ENCODE measurements at regions not wholly inside any gene's neighbourhood (a gene's known extent, or its start where the extent isn't known, plus 50 kb on each side); places are given as distances from the start of the nearest gene placed in this dataset.

- Histone ChIP-seq H3K27ac (ENCODE audit: control insufficient read depth, insufficient read depth, low read length) (no peak overlapping the region), H3K9me3 (ENCODE audit: control insufficient read depth, low read depth, low read length) (no peaks in the 10 kb centered on the region), H3K27me3 (ENCODE audit: control insufficient read depth, extremely low read depth, insufficient read depth, low read length) (no peaks in the 10 kb centered on the region), H2AFZ (ENCODE audit: control insufficient read depth, low read length) (no peak overlapping the region), H4K20me1 (ENCODE audit: control insufficient read depth, extremely low read depth, insufficient read depth, low read length) (no peaks in the 10 kb centered on the region), H3K4me3 (ENCODE audit: control insufficient read depth in 2 of 3, extremely low read depth in 1 of 3, insufficient read depth in 2 of 3, low read depth in 1 of 3, low read length in 3 of 3) (no peak overlapping the region), H3K4me2 (ENCODE audit: control insufficient read depth, extremely low read depth, insufficient read depth, low read depth, low read length) (no peak overlapping the region), H3K9me1 (ENCODE audit: control insufficient read depth, extremely low read depth, insufficient read depth, low read length) (no peaks in the 10 kb centered on the region), H3K36me3 (ENCODE audit: control insufficient read depth in 2 of 2, extremely low read depth in 1 of 2, insufficient read depth in 2 of 2, low read length in 2 of 2) (no peaks in the 10 kb centered on the region), H3K9ac (ENCODE audit: control insufficient read depth, extremely low read depth, insufficient read depth, low read length) (no peak overlapping the region), H3K4me1 (ENCODE audit: control insufficient read depth, extremely low read depth, insufficient read depth, low read length) (no peaks in the 10 kb centered on the region), H3K79me2 (ENCODE audit: control insufficient read depth, insufficient read depth, low read length) (no peaks in the 10 kb centered on the region)
- no peak for DNase-seq (ENCODE audit: low read depth, low spot score)
- dilution Hi-C loops (cut with MboI; ENCODE audit: extremely low pct_ligation_motif_present, low sequenced_read_pairs), result no loop called here
- TF ChIP-seq CTCF (optimal IDR thresholded peaks at IDR 0.05 in 1 of 3, IDR thresholded peaks at IDR 0.05 in 1 of 3, conservative IDR thresholded peaks at IDR 0.05 in 1 of 3; ENCODE audit: extremely low read depth in 1 of 3, insufficient read depth in 2 of 3, low read length in 3 of 3), result no peak
- FAIRE-seq, result no peak
Measured at GRCh38 chrX:112521676-112522075, 158.1 kb downstream of the LHFPL1 start.

- Histone ChIP-seq H3K27ac (ENCODE audit: control insufficient read depth, insufficient read depth, low read length) (no peak overlapping the region), H3K79me2 (ENCODE audit: control insufficient read depth, insufficient read depth, low read length) (no peaks in the 10 kb centered on the region), H3K27me3 (ENCODE audit: control insufficient read depth, extremely low read depth, insufficient read depth, low read length) (no peaks in the 10 kb centered on the region), H3K9ac (ENCODE audit: control insufficient read depth, extremely low read depth, insufficient read depth, low read length) (no peak overlapping the region), H4K20me1 (ENCODE audit: control insufficient read depth, extremely low read depth, insufficient read depth, low read length) (no peaks in the 10 kb centered on the region), H3K4me1 (ENCODE audit: control insufficient read depth, extremely low read depth, insufficient read depth, low read length) (no peaks in the 10 kb centered on the region), H3K9me3 (ENCODE audit: control insufficient read depth, low read depth, low read length) (no peaks in the 10 kb centered on the region), H3K9me1 (ENCODE audit: control insufficient read depth, extremely low read depth, insufficient read depth, low read length) (no peaks in the 10 kb centered on the region), H3K36me3 (ENCODE audit: control insufficient read depth in 2 of 2, extremely low read depth in 1 of 2, insufficient read depth in 2 of 2, low read length in 2 of 2) (no peaks in the 10 kb centered on the region), H3K4me2 (ENCODE audit: control insufficient read depth, extremely low read depth, insufficient read depth, low read depth, low read length) (no peak overlapping the region), H3K4me3 (ENCODE audit: control insufficient read depth in 2 of 3, extremely low read depth in 1 of 3, insufficient read depth in 2 of 3, low read depth in 1 of 3, low read length in 3 of 3) (no peak overlapping the region), H2AFZ (ENCODE audit: control insufficient read depth, low read length) (no peak overlapping the region)
- no peak for TF ChIP-seq EZH2 (IDR thresholded peaks at IDR 0.05; ENCODE audit: low read length)
- TF ChIP-seq CTCF (optimal IDR thresholded peaks at IDR 0.05 in 1 of 3, IDR thresholded peaks at IDR 0.05 in 1 of 3, conservative IDR thresholded peaks at IDR 0.05 in 1 of 3; ENCODE audit: extremely low read depth in 1 of 3, insufficient read depth in 2 of 3, low read length in 3 of 3), result no peak
- FAIRE-seq (no peak), DNase-seq (ENCODE audit: low read depth, low spot score) (no peak)
- dilution Hi-C loops (cut with MboI; ENCODE audit: extremely low pct_ligation_motif_present, low sequenced_read_pairs), result no loop called here
Measured at GRCh38 chrX:112520124-112520523, 159.6 kb downstream of the LHFPL1 start.

Data from keratinocyte (primary cell).